NCI-H345 treated with DMSO at 0.1 percent for 48 hours (cell line): ENCODE measurements at regions not wholly inside any gene's neighbourhood (a gene's known extent, or its start where the extent isn't known, plus 50 kb on each side); places are given as distances from the start of the nearest gene placed in this dataset.

Experiments
- DNase-seq: peaks from one replicate; lab custom pipeline; 2025; ENCODE audit not compliant: unreplicated experiment; lab: John Stamatoyannopoulos, UW

DNA sequence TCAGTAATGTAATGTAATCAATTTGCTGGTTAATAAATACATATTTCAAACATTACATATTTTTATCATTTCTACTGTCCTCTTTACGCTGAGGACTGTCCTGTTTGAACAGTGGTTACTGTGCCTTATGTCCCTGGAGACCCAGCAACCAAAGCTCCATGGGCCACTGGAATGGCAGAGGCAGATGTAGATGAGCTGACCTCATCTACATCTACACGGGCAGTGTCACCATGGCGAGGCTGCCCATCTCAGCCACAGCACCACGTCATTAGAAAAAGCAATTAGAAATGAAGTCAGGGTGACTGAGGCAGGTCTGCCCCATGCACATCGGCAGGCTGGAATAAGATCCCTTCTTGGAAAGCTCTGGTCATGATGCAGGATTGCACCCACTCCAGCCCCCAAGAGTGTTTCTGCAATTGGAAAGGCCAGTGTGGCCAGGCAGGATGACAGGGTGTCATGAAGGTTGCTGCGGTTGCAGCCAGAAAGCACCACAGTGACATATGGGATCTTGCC, 237.5 kb downstream of the NDUFA10 start:
- DNase-seq, result no peak

DNA sequence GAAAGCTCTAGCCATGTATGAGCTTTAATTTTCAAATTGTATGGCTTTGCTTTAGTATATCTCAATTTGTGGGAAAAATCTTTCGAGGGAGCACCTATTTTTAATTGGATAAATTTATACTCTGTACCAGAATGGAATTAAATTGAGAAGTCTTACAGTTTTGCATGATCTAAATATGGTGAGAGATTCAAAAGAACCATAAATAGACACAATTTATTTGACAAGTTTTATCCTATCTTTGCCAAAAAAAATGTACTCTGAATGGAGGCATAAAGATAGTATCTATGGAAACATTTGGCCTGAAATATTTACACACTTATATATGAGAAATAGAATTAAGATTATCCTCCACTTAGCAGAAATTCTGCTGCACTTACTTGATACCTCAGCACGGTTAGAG, 238.4 kb downstream of the NDUFA10 start:
- DNase-seq, result no peak

DNA sequence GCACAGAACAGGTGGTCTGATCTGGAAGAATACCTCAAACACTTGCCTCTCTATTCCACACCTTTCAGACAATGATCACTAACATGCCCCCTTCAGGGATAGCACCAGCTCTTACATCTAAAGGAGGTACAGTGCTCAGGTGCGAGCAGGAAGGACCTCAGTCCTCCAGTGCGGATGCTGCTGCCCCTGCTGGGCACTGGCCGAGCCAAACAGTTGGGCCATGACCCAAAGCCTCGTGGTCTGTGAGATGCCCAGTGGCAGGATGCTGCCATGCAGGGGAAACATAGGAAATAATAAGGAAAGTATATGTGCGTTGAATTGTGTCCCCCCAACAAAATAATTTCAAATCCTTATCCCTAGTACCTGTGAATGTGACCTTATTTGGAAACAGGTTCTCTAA, 243.7 kb downstream of the NDUFA10 start:
- DNase-seq, result no peak

- no peak for DNase-seq
Measured at GRCh38 chr2:239780236-239780994, 244.7 kb downstream of the NDUFA10 start.

GRCh38 chr2:239779584-239779983, 245.6 kb downstream of the NDUFA10 start:
- DNase-seq, result no peak

GRCh38 chr2:239778861-239779558, 246.1 kb downstream of the NDUFA10 start:
- DNase-seq, result no peak

DNA sequence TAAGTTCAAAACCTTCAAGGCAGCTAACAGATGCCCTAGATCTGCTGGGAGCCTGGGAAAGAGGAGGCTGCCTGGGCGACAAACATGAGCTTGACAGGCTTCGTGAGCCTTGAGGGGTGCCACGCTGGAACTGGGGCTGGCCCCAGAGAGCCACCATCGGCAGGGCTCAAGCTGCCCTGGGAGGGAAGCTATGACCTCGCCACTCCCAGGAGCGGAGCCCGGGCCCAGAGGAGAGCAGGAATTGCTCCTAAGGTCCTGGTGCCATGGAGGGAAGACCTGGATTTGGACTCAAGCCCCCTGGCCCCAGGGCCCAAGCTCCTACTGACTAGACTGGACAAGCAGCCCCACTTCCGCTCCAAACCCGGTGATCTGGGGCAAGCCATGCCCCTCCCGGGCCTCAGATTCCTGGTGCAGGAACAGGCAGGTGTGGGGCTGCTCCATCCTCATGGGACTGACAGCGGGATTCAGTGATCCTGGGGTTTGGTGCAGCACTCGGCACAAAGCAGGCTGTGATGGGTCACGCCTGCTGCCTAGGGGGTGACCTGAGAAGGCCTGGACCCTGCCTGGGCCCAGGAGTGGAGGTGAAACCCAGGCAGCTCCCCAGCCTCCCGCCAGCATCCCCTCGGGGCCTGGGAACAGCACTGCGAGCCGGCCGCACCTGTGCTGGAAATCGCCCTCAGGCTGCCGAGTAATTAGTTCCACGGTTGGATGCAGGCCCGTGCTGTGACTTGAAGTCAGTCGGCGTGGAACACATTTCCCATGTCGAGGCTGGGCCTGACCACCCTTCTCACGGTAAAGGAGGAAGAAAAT, 246.9 kb downstream of the NDUFA10 start:
- peak; percentile 8 for DNase-seq

DNA sequence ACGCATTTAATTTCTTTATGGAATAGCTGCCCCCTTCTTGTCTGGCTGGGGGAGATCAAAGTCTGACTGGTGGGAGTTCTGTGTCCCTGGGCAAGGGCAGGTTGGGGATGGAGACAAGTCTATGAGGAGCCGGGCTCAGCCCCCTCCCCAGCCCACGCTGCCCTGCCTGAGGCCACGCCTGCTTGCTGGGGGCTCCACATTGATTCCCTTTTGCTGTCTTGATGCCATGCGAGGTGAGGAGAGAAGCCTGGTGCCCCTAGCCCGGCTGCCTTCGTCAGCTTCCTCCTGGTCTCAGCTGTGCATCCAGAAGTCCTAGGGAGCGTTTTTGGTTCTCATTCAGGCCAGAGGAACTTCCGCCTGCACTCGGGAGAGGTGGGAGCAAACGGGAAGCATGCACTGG, 247.9 kb downstream of the NDUFA10 start:
- no peak for DNase-seq

DNA sequence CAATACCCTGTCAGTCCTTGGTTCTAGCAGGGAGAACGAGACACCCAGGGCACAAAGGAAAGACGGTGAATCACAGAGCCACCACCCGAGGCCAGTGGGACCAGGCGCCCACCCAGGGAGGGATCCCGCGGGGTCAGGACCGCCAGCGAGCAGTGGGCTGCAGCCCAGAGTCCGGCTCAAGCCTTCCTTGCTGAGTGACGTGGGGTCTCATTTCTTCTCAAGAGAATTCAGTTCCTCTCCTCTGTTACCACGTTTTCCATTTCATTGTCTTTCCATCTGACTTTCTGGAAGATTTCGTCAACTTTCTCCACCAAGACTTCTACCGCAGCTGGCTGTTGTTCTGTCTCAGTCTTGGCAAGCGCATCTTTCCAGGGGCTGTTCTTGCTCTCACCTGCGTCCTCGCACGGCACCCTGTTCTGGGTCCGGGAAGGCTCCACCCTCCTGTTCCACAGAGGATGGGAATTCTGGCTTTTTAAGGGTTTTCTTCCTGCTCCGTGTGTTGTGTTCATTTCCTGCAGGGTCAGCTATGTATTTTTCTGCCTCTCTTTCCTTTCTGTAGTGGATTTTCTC, 248.6 kb downstream of the NDUFA10 start:
- no peak for DNase-seq

GRCh38 chr2:239775623-239776435, 249.3 kb downstream of the NDUFA10 start:
- no peak for DNase-seq

- no peak for DNase-seq
Measured at GRCh38 chr2:239774933-239775622, 250.1 kb downstream of the NDUFA10 start.

GRCh38 chr2:239774142-239774462, 251.0 kb downstream of the NDUFA10 start:
- no peak for DNase-seq

DNA sequence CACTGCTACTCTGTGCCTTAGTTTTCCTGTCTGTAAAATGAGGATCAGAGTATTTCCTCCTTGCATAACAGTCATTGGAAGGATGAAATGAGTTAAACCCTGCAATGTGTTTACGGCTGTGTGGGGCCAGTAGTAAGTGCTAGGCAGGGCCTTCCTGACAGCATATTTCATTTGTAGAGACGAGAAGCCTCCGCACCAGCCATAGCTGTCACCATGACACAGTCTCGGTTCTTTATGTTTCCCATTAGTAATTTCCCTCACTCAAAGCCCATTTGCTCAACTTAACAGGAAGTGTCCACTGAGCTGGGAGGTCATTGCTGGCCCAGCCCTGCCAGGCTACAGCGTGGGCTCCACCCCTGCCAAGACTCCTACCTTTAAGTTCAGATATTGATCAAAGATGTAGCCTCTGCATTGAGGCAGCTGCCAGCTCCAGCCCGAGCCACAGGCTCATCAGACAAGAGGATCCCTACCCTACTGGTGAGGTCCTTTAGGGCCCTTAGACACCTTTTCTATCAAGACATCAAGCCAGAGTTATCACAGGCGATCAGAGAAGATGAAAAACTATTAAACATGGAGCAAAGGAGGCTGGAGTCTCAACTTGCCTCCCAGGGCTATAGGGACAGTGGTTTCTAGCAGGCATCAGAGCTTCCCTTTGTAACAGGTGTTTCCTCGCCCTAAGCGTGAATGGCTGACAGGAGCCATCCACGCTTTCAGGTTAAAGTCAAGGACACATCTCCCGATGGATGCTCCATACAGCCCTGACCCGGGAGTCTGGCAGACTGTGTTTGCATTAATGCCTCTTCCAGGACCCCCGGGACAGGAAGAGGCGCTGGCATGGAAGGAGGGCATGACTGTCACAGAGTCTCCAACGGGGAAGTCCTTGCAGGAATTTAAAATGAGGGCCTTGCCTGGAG, 251.7 kb downstream of the NDUFA10 start:
- DNase-seq, result no peak

GRCh38 chr2:239772721-239773120, 252.4 kb downstream of the NDUFA10 start:
- DNase-seq, result no peak

- no peak for DNase-seq
Measured at GRCh38 chr2:239770246-239770639, 254.9 kb downstream of the NDUFA10 start.

DNA sequence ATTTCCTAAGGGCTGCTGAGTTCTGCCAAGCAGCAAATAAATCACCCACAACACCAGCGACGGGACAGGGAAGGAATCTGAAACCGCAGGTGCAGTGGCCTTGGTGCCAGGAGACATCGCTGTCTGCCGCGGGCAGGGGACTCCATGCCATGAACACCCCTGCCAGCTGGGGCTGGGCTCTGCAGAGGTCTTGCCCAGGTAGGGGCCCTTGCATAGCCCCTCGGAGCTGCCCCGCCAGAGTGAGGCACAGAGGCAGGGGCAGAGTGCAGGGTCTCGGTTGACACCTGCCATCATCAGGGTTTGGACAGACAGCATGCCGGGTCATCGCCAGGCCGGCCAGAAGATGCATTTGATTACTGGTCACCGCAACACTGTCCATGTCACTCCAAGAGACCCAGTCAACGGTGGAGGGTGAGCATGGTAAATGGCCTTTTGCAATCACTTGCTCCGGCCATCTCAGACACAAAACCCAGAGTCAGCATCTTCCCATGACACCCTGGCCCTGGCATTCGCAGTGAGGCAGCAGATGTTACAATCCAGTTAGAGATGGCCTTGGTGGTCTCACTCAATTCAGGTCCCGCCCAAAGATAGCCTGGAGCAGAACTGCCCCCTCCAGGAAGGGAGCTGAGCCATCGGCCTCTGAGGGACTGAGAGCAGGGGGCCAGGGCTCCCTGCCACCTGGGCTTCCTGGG, 255.4 kb downstream of the NDUFA10 start:
- no peak for DNase-seq

DNA sequence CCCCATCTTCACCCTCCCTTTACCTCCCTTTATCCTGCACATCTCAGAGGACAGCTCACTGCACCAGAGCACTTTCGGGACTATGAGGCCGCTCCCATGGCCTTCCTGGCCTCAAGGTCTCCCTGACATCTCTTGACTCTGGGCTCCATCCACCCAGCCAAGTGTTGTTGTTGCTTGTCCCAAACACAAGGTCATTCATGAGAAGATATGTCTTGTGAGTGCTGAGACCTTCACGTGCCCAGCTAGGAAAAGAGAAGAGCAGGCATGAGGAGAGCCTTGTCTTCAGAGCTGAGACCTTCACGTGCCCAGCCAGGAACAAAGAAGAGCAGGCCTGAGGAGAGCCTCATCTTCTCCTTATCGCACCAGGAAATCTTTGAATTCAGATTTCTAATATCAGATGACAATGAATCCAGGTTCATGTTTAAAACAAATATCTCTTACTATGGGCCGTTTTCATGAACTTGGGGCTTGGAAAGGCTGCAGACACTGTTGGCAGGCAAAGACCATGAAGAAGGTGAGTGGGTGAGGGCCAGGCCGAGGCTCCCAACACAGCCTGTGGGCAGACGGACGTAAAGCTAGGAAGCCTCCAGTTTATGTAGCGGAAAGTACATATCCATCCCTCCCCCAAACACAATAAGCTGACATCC, 256.1 kb downstream of the NDUFA10 start:
- no peak for DNase-seq
